ENCODE measurements at regions not wholly inside any gene's neighbourhood (a gene's known extent, or its start where the extent isn't known, plus 50 kb on each side); places are given as distances from the start of the nearest gene placed in this dataset.
"Not testable (repeated sequence)": the region's sequence is repeated elsewhere in the genome, so short reads cannot be mapped to it uniquely, and the experiment has no call there.

DNA sequence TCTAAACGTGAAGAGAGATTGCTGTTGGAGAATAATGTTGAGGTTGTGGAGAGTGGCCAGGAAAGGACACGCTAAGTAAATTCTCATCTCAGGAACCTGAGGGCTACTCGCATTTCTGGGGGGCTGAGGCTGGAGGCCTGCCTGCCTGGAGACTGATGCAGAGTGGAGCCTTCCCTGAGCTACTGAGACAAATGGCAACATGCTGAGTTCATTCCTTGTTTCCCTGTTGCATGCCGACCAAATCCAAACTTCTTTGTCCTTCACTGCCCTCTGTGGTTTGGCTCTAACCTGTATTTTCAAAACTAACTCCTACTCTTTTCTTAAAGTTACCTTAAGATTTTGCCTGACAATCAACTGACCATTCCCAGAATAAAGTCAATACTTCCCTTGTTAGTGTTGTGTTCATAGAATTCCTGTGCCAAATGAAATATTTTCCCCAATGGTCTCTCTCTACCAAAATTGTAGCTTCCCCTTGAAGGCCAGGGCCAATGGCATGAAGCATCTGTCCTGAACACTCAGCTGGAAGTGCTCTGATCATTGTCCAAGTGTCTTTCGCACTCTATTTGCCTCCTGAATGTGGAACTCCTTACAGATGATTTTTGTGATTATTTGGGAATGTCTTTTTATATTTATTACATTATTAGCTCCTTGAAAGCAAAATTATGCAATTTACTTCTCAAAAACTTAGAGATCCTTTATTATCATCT, 1085.6 kb downstream of the SOCS6 start:
- no peak for DNase-seq (ENCODE audit: low read depth in 1 of 2, low spot score in 1 of 2)

DNA sequence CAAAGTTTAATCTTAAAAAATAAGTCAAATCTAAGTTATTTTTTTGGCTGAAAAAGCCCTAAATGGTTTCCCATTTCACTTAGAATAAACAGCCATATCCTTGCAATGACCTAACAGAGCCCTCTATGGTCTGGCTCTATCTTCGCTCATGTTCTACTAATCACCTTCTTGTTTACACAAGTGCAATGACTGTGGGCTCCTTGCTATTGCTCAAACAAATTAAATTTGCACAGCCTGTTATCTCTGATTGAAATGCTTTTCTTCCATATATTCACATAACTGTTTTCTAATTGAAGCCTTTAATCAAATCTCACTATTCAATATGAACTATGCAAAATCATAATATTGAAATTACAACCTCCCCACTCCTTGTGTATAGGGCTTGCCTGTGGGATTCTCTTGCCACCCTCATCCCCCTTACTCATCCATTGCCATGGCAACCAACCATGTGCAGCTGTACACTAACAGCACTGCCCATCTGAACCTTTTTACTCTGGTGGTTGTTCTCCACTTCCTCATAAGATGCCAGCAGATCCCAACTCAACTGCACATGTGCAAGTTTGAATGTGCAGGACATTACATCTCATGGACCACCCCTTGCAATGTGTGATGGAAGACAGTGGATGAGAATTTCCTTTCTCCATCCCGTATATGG, 1083.2 kb downstream of the SOCS6 start:
- no peak for DNase-seq (ENCODE audit: low read depth in 1 of 2, low spot score in 1 of 2)

DNA sequence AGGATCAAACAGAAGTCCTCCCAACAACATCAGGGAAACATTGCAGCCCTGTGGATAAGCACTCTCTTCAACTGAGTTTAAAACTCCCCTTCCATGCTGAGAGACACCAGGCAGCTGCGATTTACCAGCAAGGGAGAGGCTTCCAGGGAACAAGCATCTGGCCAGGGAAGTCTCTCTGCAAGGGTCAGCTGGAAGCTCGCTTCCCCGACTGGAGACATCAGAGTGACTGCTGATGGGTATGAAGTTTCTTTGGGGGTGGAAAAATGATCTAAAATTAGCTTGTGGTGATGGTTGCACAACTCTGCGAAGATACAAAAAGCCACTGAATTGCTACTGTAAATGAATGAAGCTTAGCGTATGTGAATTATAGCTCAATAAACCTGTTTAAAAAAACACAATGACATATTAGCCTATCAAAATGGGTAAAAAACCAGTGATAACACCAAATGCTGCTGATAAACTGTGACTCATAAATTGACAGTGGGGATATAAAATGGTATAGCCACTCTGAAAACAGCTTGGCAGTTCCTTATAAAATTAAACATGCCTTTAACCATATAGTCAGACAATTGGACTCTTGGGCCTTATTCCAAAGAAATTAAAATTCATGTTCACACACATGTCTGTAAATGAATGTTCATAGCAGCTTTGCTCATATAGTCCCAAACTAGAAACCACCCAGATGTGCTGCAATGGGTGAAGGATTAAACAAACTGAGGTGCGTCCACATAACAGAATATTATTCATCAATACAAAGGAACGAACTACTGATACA, 1082.0 kb downstream of the SOCS6 start:
- no peak for DNase-seq (ENCODE audit: low read depth in 1 of 2, low spot score in 1 of 2)

DNA sequence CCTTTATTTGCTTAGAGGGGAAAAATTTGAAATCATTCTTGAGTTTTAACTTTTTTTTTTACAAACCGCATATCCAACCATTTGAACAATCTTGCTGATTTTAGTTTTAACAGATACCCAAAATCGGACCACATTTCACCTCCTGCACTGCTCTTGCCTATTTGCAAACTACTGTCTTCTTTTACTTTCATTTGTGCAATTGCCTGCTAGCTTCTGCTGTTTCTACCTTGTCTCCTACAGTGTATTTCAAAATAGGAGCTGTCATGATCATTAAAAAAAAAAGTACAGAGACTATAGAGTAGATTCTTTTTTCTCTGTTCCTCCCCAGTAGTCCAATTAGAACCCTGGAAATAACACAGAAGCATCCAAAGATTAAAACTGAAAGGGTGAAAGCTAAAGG, 1081.2 kb downstream of the SOCS6 start:
- no peak for DNase-seq (ENCODE audit: low read depth in 1 of 2, low spot score in 1 of 2)

DNA sequence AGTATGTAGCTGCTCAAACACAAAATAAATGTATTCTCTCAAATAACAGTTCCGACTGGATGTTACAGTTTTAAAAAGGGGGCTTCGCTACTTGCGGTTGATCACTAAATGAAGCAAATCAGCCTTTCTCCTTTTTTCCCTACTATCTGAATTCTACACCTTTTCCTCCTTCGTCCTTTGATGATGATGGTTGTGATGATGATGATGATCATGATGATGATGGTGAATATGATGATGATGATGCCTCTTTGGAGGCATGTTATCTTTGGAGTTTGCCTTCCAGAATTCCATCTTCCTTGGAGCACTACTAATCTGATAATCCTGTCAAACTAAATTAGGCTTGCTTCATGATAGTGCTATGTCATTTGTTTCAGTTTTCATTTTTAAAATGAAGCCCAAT, 1073.3 kb downstream of the SOCS6 start:
- DNase-seq (ENCODE audit: low read depth in 1 of 2, low spot score in 1 of 2) = no peak

DNA sequence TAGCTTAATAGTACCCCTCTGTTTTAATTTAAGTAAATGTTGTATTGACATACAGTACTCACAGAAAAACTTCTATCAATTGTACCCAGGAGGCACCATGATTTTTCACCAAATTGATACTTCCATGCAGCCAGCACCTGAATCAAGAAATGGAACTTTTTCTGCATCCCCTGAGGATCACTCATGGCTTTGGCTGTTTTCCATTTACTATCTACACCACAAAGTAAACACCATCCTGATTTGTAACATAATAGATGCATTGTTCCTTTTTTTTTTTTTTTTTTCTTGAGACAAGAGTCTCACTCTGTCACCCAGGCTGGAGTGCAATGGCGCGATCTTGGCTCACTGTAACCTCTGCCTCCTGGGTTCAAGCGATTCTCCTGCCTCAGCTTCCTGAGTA, 1066.8 kb downstream of the SOCS6 start:
- not testable (repeated sequence) for DNase-seq (ENCODE audit: low read depth in 1 of 2, low spot score in 1 of 2)

DNA sequence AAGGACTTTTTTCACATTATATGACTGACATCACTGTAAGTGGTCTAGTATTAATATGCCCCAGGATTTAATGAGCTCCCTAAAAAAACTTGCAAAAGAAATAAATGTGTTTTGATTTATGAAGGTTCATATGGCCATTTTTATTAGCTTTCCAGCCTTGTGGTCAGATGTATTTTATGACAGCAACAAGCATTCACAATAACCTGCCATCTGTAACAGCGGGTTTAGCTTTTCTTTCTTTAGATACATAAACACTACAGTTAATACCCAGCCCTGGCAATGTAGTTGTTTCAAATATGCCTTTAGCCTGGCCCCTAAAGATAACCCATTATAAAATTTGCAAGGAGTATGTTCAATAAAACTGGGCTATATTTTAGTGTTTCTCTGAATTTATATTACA, 1063.8 kb downstream of the SOCS6 start:
- DNase-seq (ENCODE audit: low read depth in 1 of 2, low spot score in 1 of 2) = no peak

DNA sequence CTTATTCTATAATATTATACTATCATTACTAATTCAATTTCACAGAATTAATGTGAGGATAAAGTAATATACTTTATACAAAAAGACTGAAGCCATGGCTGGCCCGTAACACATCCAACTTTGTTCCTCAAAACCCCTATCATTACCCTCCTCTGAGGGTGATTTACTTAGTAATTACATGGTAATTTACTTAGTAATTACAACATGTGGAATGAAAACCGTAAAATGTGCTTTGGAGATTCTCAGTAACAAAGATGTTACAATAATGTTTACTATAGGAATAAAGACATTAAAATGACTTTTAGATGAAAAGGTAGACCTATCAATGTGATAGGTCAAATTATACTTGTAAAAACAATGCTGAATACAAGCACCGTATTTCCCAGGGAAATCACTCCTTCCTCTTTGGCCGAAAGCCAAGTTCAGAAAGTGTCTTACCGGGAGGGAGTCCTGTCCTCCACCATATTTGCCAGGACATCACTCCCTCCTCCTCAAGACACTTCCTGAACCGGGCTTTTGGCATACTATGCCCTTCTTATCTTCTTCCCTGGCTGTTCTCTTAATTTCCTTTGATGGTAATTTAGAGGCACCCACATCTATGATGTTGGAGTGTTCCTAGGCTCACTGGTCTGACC, 1047.8 kb downstream of the SOCS6 start:
- no peak for DNase-seq (ENCODE audit: low read depth in 1 of 2, low spot score in 1 of 2)

DNA sequence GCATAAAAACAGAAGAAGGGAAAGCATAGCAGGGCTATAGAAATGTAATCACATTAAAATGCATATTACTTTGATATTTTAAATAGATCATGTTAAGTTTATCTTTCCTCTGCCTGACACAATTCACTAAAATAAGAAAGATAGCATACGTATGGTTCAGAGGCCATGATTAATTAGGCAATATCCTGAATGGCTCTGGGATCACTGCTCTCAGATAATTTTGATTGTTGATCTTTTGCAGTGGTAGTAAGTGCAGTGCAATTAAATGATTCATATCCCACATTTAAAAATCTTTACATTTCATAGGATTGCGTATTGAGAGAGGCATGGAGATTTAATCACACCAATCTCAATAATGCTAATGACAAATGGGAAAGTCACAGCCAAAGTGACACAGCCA, 1040.7 kb downstream of the SOCS6 start:
- no peak for DNase-seq (ENCODE audit: low read depth in 1 of 2, low spot score in 1 of 2)

DNA sequence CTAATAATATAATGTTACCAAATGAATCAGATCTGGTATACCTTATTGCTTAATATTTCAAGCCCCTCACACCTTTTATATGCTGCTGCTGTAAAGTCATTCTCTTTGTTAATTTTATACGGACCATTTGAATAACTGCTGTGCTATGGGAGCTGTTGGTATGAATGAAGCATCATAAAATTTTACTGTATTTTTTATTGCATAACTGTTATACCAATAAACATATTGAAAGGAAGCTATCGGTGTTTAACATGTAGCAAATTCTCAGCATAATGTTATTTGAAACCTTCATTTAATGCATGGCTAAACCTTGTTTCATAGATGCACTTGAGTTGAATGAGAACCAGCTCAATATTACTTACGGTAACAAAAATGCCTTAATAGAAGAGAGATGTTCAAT, 1040.3 kb downstream of the SOCS6 start:
- no peak for DNase-seq (ENCODE audit: low read depth in 1 of 2, low spot score in 1 of 2)

DNA sequence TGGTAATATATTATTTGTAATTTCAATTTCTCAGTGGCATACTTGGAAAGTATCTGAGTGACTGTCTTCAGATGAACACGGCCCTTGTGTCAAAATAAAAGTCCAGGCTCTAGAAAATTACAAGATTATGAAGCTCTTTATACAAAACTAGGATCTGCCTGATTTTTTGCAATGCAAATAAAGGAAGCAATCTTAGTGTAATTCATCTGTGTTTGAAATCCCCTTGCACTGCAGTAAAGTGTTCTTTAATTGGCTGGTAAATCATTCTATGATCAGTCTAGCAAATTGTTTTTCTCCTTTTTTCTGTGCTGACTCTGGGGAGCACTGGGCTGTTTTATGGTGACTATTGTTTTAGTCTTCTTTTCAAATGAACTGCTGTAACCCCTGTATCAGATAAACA, 1039.0 kb downstream of the SOCS6 start:
- no peak for DNase-seq (ENCODE audit: low read depth in 1 of 2, low spot score in 1 of 2)

DNA sequence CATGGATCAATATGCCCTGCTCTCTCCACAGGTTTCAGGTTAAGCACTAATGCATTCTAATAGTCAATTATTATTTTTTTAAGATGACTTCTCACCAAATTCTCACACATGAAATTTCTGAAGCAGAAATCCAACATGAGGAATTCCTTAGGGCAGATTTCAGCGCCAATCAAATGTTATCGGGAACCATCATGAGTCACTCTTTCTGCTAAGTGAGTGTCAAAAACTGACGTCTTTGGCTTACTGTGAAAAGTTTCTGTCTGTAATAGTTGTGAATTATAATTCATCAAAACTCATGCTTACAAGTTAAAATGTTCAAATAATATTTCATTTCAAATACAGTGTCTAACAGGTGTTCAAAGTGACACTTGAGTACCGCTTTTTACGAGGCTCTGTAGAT, 1038.6 kb downstream of the SOCS6 start:
- no peak for DNase-seq (ENCODE audit: low read depth in 1 of 2, low spot score in 1 of 2)

DNA sequence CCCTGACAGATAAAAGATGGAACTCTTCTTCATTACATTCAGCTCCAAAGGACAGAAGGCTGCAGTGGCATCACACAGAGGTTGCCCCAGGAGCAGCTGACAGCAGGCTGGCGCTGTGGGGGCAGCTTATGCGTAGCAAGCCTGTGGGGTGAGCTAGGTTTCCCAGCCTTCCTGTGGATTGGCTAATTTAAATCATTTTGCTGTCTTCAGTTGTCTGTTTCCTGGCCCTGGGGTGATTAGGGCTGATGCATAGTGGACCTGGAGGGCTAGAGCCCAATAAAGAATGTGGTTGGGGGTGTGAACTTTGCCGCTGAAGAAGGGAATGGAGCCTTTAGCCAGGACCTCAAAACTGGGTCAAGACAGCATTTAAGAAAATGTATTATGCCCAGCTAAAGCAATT, 1038.0 kb downstream of the SOCS6 start:
- no peak for DNase-seq (ENCODE audit: low read depth in 1 of 2, low spot score in 1 of 2)

DNA sequence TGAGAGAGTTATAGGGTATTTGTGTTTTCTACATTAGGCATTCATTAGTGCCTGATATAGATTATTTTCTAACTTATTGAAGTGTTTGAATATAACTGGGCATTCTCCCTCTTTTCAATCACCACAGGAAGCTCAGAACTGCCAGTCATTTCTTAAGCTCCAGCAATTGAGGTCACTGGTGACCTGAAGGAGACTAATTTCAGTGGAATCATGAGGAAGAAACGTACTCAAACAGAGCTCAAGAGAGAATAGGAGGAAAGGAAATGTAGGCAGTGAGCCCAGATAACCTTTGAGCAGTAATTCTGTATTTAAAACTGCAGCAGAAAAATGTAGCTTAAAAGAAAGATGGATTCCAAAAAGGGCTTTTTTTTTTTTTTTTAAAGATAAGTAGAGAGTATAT, 1035.5 kb downstream of the SOCS6 start:
- no peak for DNase-seq (ENCODE audit: low read depth in 1 of 2, low spot score in 1 of 2)

DNA sequence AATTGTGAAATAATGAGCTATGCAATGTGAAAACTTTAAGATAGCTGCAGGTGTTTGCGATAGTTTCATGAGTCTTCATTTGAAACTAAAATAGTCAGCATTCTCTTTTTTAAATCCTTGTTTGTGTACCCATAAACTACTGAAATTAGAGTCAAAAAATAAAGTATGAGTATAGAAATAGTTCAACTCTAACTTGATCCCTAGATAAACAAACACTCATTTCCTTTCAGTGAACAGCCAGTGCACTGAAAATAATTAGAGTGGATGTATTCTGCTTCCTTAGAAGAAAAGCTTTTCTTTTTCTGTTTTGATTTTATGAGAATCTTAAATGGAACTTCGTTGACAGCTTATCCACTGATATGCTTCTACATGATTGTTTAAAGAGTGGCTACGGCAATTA, 1033.4 kb downstream of the SOCS6 start:
- no peak for DNase-seq (ENCODE audit: low read depth in 1 of 2, low spot score in 1 of 2)

DNA sequence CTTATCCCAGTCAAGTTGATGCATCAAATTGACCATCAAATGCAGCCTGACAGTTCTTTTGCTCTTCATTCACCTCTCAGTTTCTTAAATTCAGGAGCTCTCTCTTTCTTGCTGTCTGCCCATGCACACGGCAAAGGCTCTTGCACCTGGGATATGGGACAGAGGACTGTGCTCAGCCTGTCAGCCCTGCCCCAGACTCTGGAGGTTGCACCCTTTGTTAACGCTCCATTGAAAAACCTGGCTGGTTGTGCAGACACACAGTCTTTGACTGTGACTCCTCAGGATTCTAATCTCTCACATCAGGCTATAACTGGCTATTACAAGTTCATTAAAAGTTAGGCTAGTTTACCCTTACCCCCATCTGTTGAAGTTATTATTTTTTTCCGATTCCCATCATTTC, 1032.5 kb downstream of the SOCS6 start:
- DNase-seq (ENCODE audit: low read depth in 1 of 2, low spot score in 1 of 2) = no peak

DNA sequence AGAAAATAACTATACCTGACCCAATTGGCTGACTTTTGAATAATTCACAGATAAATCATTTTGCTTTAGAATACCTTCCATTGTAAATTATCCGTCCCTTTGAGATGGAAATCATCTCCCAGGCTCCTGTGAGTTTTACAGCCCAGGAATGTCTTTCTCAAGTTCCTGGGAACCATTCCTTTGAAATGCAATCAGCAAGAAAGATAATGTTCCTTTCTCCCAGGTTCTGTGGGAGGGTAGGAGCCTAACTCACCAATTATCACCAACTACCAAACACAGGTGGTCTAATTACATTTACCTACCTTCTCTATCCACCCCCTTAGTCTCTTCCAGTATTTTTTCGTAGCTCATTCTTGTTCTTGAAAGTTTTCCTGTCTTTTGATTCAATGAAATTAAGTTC, 1016.0 kb downstream of the SOCS6 start:
- no peak for DNase-seq (ENCODE audit: low read depth in 1 of 2, low spot score in 1 of 2)

DNA sequence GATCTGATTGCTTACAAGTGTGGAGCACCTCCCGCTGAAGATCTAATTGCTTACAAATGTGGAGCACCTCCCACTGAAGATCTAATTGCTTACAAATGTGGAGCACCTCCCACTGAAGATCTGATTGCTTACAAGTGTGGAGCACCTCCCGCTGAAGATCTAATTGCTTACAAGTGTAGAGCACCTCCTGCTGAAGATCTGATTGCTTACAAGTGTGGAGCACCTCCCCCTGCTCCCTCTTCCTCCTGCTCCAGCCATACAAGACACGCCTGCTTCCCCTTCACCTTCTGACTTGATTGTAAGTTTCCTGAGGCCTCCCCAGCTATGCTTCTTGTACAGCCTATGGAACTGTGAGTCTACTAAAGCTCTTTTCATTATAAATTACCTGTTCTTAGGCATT, 1014.9 kb downstream of the SOCS6 start:
- DNase-seq (ENCODE audit: low read depth in 1 of 2, low spot score in 1 of 2) = not testable (repeated sequence)

DNA sequence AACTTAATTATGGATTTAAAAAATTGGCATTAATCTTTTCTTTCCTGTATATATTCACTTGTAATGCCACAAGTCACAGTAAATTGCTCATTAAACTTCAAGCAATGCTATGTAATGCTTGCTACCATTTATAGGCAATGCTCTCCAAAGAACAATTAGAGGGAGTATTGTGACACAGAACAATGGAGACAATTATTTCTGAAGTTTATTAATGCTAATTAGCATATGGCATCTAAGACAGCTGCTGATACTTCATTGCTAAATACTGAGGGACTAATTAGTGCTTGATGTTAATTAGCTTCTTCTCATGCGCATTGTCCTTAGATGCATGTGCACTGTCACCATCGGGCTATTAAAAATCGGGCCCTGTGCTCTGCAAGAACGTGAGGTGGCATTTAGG, 1012.8 kb downstream of the SOCS6 start:
- no peak for DNase-seq (ENCODE audit: low read depth in 1 of 2, low spot score in 1 of 2)

DNA sequence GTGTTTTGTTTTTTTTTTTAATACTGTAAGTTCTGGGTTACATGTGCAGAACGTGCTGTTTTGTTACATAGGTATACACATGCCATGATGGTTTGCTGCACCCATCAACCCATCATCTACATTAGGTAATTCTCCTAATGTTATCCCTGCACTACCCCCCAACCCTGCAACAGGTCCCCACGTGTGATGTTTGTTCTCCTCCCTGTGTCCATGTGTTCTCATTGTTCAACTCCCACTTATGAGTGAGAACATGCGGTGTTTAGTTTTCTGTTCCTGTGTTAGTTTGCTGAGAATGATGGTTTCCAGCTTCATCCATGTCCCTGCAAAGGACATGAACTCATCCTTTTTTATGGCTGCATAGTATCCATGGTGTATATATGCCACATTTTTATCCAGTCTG, 1005.4 kb downstream of the SOCS6 start:
- not testable (repeated sequence) for DNase-seq (ENCODE audit: low read depth in 1 of 2, low spot score in 1 of 2)

DNA sequence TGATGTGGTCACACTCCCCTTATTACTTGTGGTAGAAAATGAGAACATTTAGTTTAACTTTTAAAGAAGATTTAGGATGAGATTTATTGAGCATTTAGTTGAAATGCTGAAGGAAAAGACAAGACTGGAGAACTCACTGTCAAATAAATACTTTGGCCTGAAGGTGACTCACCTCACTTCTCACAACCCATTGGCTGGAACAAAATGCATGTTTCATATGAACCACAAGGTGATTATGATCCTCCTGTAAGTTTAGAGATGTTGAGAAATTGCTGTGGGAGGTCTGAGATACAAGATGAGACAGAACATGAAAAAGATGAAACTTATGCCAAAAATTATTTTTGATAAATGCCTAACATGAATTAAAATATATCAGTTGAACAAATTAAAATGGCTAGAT, 1004.5 kb downstream of the SOCS6 start:
- DNase-seq (ENCODE audit: low read depth in 1 of 2, low spot score in 1 of 2) = no peak

DNA sequence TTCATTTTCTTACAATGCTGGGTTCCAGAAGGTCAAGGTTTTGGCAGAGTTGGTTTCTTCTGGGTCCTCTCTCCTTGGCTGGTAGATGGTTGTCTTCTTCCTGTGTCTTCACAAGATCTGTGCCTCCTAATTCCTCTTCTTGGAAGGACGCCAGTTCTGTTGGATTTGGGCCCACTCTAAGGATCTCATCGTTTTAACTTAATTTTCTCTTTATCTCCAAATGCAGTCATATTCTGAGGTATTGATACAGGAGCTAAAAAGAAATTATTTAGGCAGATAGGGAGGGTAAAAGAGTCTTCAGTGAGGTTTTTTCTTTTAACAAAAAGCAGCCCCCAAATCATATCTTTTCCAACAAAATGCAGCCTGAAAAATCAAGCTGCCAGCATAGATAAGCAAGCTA, 998.4 kb downstream of the SOCS6 start:
- no peak for DNase-seq (ENCODE audit: low read depth in 1 of 2, low spot score in 1 of 2)

Measured in stimulated activated CD4-positive, alpha-beta T cell treated with anti-CD3 and anti-CD28 coated beads, Interleukin-15, amount 100 ng/mL, for 1 hour (primary cell).